Transverse colon (tissue), 4 donors: ENCODE measurements at regions not wholly inside any gene's neighbourhood (a gene's known extent, or its start where the extent isn't known, plus 50 kb on each side); places are given as distances from the start of the nearest gene placed in this dataset.

Experiments
- DNase-seq: peaks from one replicate; pipeline ENCODE4 v3.0.0-alpha.2; 2019
- H3K27ac ChIP-seq, 4 donors: fragments of 200-600 bp; sonication (generic); 2 replicates each; pipeline ENCODE4 v1.5.1; 2016 to 2018; ENCODE audit warnings: inconsistent platforms in 4 of 4
- H3K27me3 ChIP-seq: fragments of 200-600 bp; sonication (generic); 2 replicates; pipeline ENCODE4 v1.5.1; 2017; ENCODE audit warnings: inconsistent platforms
- H3K36me3 ChIP-seq, 4 donors: fragments of 200-600 bp; sonication (generic); 2 replicates each; pipeline ENCODE4 v1.5.1; 2017 to 2019; ENCODE audit warnings: inconsistent platforms in 4 of 4
- H3K4me1 ChIP-seq, 4 donors: fragments of 200-600 bp; sonication (generic); 2 replicates each; pipeline ENCODE4 v1.5.1; 2017 to 2020; ENCODE audit warnings: inconsistent platforms in 4 of 4
- H3K4me3 ChIP-seq, 4 donors: fragments of 200-600 bp; sonication (generic); 1 replicate in 1 of 4; 2 replicates in 3 of 4; pipeline versions ENCODE4 v1.5.1 to v1.6.1; 2017 to 2019; ENCODE audit warnings: inconsistent platforms in 4 of 4
- H3K9me3 ChIP-seq, 2 donors: fragments of 200-600 bp; sonication (generic); 2 replicates each; pipeline ENCODE4 v1.5.1; 2017 to 2019; ENCODE audit warnings: inconsistent platforms in 2 of 2
- EP300 ChIP-seq: sonication (generic); formaldehyde crosslinking; IDR thresholded peaks from one replicate; pipeline ENCODE4 v1.6.1; 2017; ENCODE audit warnings: antibody characterized with exemption, low read depth
- POLR2A ChIP-seq: fragments of 450-650 bp; IDR thresholded peaks from one replicate; pipeline ENCODE4 v1.6.1; 2016; ENCODE audit warnings: antibody characterized with exemption, mild to moderate bottlenecking, moderate library complexity
- POLR2AphosphoS5 ChIP-seq, 3 donors: sonication (generic); formaldehyde crosslinking; IDR thresholded peaks; one replicate each; pipeline ENCODE4 v1.6.1; 2016; ENCODE audit warnings: antibody characterized with exemption in 3 of 3
- WGBS, 2 donors: methylation state at CpG; one replicate each; pipeline ENCODE4 v1.1.5; 2018; ENCODE audit warnings: low coverage in 1 of 2; 5-methylcytosine and 5-hydroxymethylcytosine counted together
- in situ Hi-C, 4 donors: fragments of 200-750 bp; cut with MboI; loops; one replicate each; pipeline versions ENCODE4 v1.15.0 to v1.15.1; 2017; ENCODE audit warnings: low sequenced_read_pairs in 3 of 4, low pct_ligation_motif_present in 1 of 4, low pct_unique_long_range_greater_than_20kb in 1 of 4
- intact Hi-C: fragments of 100-400 bp; cut with DNase I; formaldehyde crosslinking; loops from one replicate; pipeline ENCODE4 v1.15.1; 2023; ENCODE audit warnings: low total_unique reads
- TF ChIP-seq, protein P1 (sequence below), 5 experiments: fragments of 200-600 bp in 3 of 5; fragments of 450-650 bp in 2 of 5; sonication (generic) in 3 of 5; IDR thresholded peaks; 1 replicate in 2 of 5; 2 replicates in 3 of 5; pipeline ENCODE4 v1.5.1; 2016 to 2017; ENCODE audit warnings: antibody characterized with exemption in 5 of 5, inconsistent platforms in 3 of 5, mild to moderate bottlenecking in 2 of 5, moderate library complexity in 1 of 5

GRCh38 chr2:116832148-116832547 is 982.3 kb upstream of the DDX18 start:
- no peaks in the 10 kb centered on the region for H3K27me3 ChIP-seq
- intact Hi-C loops: no loop called here
- no peak overlapping the region for H3K4me3 ChIP-seq
- in situ Hi-C loops: no loop called here
- H3K36me3 ChIP-seq: no peaks in the 10 kb centered on the region
- H3K4me1 ChIP-seq: no peaks in the 10 kb centered on the region
- 53 to 93% methylated on average over 2 of the region's 2 CpGs for WGBS, 2 donors
- H3K27ac ChIP-seq: no peak overlapping the region
- TF ChIP-seq EP300: no peak
- H3K9me3 ChIP-seq: no peaks in the 10 kb centered on the region
- DNase-seq: no peak

- intact Hi-C loops (no loop called here), in situ Hi-C loops (no loop called here)
- no peak for DNase-seq
- WGBS, 2 donors: 80 to 95% methylated on average over 3 of the region's 3 CpGs
- Histone ChIP-seq H3K27me3 (no peaks in the 10 kb centered on the region), H3K27ac (no peak overlapping the region), H3K4me3 (no peak overlapping the region), H3K36me3 (no peaks in the 10 kb centered on the region), H3K9me3 (no peaks in the 10 kb centered on the region), H3K4me1 (no peaks in the 10 kb centered on the region)
- TF ChIP-seq EP300: no peak
- TF ChIP-seq, protein P1, sequence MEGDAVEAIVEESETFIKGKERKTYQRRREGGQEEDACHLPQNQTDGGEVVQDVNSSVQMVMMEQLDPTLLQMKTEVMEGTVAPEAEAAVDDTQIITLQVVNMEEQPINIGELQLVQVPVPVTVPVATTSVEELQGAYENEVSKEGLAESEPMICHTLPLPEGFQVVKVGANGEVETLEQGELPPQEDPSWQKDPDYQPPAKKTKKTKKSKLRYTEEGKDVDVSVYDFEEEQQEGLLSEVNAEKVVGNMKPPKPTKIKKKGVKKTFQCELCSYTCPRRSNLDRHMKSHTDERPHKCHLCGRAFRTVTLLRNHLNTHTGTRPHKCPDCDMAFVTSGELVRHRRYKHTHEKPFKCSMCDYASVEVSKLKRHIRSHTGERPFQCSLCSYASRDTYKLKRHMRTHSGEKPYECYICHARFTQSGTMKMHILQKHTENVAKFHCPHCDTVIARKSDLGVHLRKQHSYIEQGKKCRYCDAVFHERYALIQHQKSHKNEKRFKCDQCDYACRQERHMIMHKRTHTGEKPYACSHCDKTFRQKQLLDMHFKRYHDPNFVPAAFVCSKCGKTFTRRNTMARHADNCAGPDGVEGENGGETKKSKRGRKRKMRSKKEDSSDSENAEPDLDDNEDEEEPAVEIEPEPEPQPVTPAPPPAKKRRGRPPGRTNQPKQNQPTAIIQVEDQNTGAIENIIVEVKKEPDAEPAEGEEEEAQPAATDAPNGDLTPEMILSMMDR (IDR thresholded peaks at IDR 0.05): no peak
- TF ChIP-seq POLR2AphosphoS5 (IDR thresholded peaks at IDR 0.05): no peak
- TF ChIP-seq POLR2A: no peak
Measured at GRCh38 chr2:116833052-116833451, 981.4 kb upstream of the DDX18 start.

DNA sequence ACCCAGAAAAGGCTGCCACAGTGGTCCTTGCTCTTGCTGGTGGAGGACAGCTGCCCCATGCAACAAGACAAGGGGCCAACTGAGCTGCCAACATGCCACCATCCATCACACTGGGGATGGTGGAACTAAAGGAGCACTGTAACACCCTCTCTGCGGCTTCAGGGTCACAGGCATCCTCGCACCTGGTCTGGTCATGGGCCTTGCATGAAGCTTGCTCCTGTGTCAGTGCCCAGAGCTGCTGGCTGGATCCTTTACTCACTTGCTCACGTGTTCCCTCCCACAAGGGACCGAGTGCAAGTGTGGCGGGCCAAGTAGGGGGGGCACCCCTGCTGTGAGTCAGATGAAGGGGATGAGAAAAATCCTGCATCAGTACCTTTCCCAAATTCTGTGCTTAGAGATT is 972.3 kb upstream of the DDX18 start:
- H3K27me3 ChIP-seq: no peaks in the 10 kb centered on the region
- peaks cover 0 to 5% of the 10 kb centered on the region in 2 donors for H3K9me3 ChIP-seq
- no peak overlapping the region for H3K4me3 ChIP-seq
- in situ Hi-C loops: no loop called here
- DNase-seq: no peak
- no peaks in the 10 kb centered on the region for H3K36me3 ChIP-seq
- 63 to 69% methylated on average over 3 to 5 of the region's 5 CpGs for WGBS, 2 donors
- no peak for TF ChIP-seq POLR2AphosphoS5 (IDR thresholded peaks at IDR 0.05)
- no peaks in the 10 kb centered on the region for H3K4me1 ChIP-seq
- no peak overlapping the region for H3K27ac ChIP-seq
- intact Hi-C loops: no loop called here

DNA sequence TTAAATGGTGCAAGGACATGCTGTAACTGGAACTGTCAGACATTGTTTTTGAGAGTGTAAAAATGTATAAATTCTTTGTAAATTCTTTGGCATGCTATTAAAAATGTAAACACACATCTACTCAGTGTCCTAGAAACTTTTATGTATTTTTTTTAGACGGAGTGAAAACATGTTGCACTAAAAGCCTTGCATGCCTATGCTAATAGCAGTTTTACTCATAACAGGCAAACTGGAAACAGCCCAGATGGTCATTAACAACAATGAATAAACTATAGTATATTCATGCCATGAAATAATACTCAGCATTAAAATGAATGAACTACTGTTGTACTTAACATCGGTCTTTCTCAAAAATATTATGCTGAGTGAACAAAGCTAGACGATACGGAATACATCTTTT is 954.8 kb upstream of the DDX18 start:
- TF ChIP-seq EP300: no peak
- TF ChIP-seq, protein P1 (IDR thresholded peaks at IDR 0.05): no peak
- TF ChIP-seq POLR2AphosphoS5 (IDR thresholded peaks at IDR 0.05): no peak
- no peak for TF ChIP-seq POLR2A
- in situ Hi-C loops (no loop called here), intact Hi-C loops (no loop called here)
- Histone ChIP-seq H3K9me3 (peaks cover 0 to 4% of the 10 kb centered on the region in 2 donors), H3K27ac (no peak overlapping the region), H3K27me3 (no peaks in the 10 kb centered on the region), H3K4me3 (no peak overlapping the region), H3K4me1 (no peaks in the 10 kb centered on the region), H3K36me3 (no peaks in the 10 kb centered on the region)
- DNase-seq: no peak
- 65 to 75% methylated on average over 4 of the region's 4 CpGs for WGBS, 2 donors

DNA sequence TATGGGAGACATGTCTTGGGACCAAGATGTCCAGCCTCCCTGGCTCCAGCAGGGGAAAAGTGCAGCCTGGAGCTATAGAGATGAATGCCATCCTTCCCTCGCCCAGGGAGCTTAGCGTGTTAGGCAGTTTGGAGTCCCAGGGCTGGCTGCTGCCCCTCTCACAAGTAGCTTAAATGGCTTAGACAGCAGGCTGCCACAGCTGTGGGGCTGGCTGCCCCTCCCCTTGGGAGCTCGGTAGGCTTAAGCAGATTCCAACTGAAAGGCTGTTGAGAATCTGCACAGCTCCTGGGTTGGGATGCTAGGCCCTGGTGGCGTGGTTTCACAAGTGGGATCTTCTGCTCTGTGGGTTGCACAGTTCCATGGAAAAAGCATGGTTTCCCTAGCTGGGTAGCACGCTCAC is 940.5 kb upstream of the DDX18 start:
- no peak for DNase-seq
- no peaks in the 10 kb centered on the region for H3K36me3 ChIP-seq
- H3K27ac ChIP-seq: no peak overlapping the region
- intact Hi-C loops: no loop called here
- H3K4me1 ChIP-seq: peaks cover 0 to 25% (median 8%) of the 10 kb centered on the region in 4 donors
- no peak overlapping the region for H3K4me3 ChIP-seq
- no peaks in the 10 kb centered on the region for H3K9me3 ChIP-seq
- TF ChIP-seq, protein P1 (IDR thresholded peaks at IDR 0.05): no peak
- TF ChIP-seq POLR2AphosphoS5 (IDR thresholded peaks at IDR 0.05) (no peak), POLR2A (no peak), EP300 (no peak)
- in situ Hi-C loops: no loop called here
- WGBS, 2 donors: 73% methylated on average over 5 of the region's 5 CpGs; no CpG with 5 or more reads in 1 of the 2 donors
- H3K27me3 ChIP-seq: no peaks in the 10 kb centered on the region
